LNCaP clone FGC (cell line): ENCODE measurements at regions not wholly inside any gene's neighbourhood (a gene's known extent, or its start where the extent isn't known, plus 50 kb on each side); places are given as distances from the start of the nearest gene placed in this dataset.

ENCODE experiments used
- DNase-seq: peaks from one replicate; pipeline ENCODE4 v3.0.0-alpha.2; 2011; ENCODE audit warnings: low read depth
- H3K4me3 ChIP-seq: 2 replicates; pipeline ENCODE4 v1.5.1; 2011; ENCODE audit warnings: mild to moderate bottlenecking, low read depth, low read length, control low read depth
- CTCF ChIP-seq: IDR thresholded peaks from 2 replicates; pipeline ENCODE4 v1.5.1; 2012; ENCODE audit warnings: mild to moderate bottlenecking; ENCODE audit not compliant: control insufficient read depth, insufficient read depth; ENCODE audit errors: extremely low read depth

GRCh38 chr1:29569971-29570634, 333.8 kb downstream of the PTPRU start:
- DNase-seq = no peak
- TF ChIP-seq CTCF = no peak
- H3K4me3 ChIP-seq = no peak overlapping the region

- no peak for TF ChIP-seq CTCF
- no peak overlapping the region for H3K4me3 ChIP-seq
- DNase-seq = no peak
Observed at GRCh38 chr1:29567257-29567656, 330.9 kb downstream of the PTPRU start.

GRCh38 chr1:29565490-29565889, 329.2 kb downstream of the PTPRU start:
- no peak for TF ChIP-seq CTCF
- no peak for DNase-seq
- H3K4me3 ChIP-seq = no peak overlapping the region

- DNase-seq = no peak
- H3K4me3 ChIP-seq = no peak overlapping the region
- TF ChIP-seq CTCF = no peak
Observed at GRCh38 chr1:29563571-29563970, 327.2 kb downstream of the PTPRU start.

- no peak for TF ChIP-seq CTCF
- H3K4me3 ChIP-seq = no peak overlapping the region
- DNase-seq = no peak
Observed at GRCh38 chr1:29563092-29563491, 326.8 kb downstream of the PTPRU start.

GRCh38 chr1:29559056-29559455, 322.7 kb downstream of the PTPRU start:
- no peak overlapping the region for H3K4me3 ChIP-seq
- no peak for TF ChIP-seq CTCF

More at GRCh38 chr1:29559056-29559455, 322.7 kb downstream of the PTPRU start:
- DNase-seq = no peak
